Naive thymus-derived CD8-positive, alpha-beta T cell (primary cell): ENCODE measurements at regions not wholly inside any gene's neighbourhood (a gene's known extent, or its start where the extent isn't known, plus 50 kb on each side); places are given as distances from the start of the nearest gene placed in this dataset. TPM values are rescaled to one million over a fixed set of nuclear protein-coding genes. Genes with fewer than 3 reads are reported as not detected.
"Not testable (repeated sequence)": the region's sequence is repeated elsewhere in the genome, so short reads cannot be mapped to it uniquely, and the experiment has no call there.

ENCODE experiments used
- ATAC-seq, 2 donors: fragments of 150-1000 bp; cut with Tn5 transposase in 1 of 2; sonication (Bioruptor Pico), chemical (Tn5 transposase) in 1 of 2; 1 replicate in 1 of 2; 2 replicates in 1 of 2; pipeline ENCODE4 v1.10.0; 2021; ENCODE audit warnings: mild to moderate bottlenecking in 2 of 2, moderate library complexity in 2 of 2
- POLR2A ChIA-PET: fragments of 350-600 bp; sonication (Branson Sonifier 250); formaldehyde crosslinking; loops from one replicate; lab custom pipeline; 2021; ENCODE audit warnings: antibody characterized with exemption; lab: Charles Lee
- DNase-seq, 10 donors: peaks; one replicate each; pipeline versions ENCODE4 v3.0.0 to v3.0.0-alpha.2; 2020 to 2022
- H3K27ac Mint-ChIP-seq, 10 donors: one replicate each; pipeline ENCODE4 v1.8.0; 2020 to 2022; ENCODE audit warnings: mild to moderate bottlenecking in 10 of 10, mixed read lengths in 10 of 10, moderate library complexity in 4 of 10, inconsistent platforms in 1 of 10
- H3K27me3 Mint-ChIP-seq, 5 donors: one replicate each; pipeline ENCODE4 v1.8.0; 2021 to 2022; ENCODE audit warnings: mixed read lengths in 5 of 5
- H3K36me3 Mint-ChIP-seq, 3 donors: one replicate each; pipeline ENCODE4 v1.8.0; 2020 to 2022; ENCODE audit warnings: mixed read lengths in 3 of 3, mild to moderate bottlenecking in 2 of 3, inconsistent platforms in 1 of 3
- H3K4me1 Mint-ChIP-seq, 4 donors: one replicate each; pipeline ENCODE4 v1.8.0; 2021 to 2022; ENCODE audit warnings: mixed read lengths in 4 of 4
- H3K4me3 Mint-ChIP-seq, 10 donors: one replicate each; pipeline ENCODE4 v1.8.0; 2020 to 2022; ENCODE audit warnings: mild to moderate bottlenecking in 10 of 10, mixed read lengths in 10 of 10, moderate library complexity in 6 of 10, inconsistent platforms in 1 of 10
- H3K9me3 Mint-ChIP-seq, 9 donors: one replicate each; pipeline ENCODE4 v1.8.0; 2020 to 2022; ENCODE audit warnings: mixed read lengths in 9 of 9, mild to moderate bottlenecking in 3 of 9, inconsistent platforms in 1 of 9, moderate library complexity in 1 of 9
- microRNA-seq: library from miRNA; unstranded; fragments of <30 nt; microRNA quantifications from one replicate; pipeline ENCODE4 v1.2.0, GENCODE V29; 2022; ENCODE audit warnings: borderline microRNAs expressed

GRCh38 chr4:170193496-170193895 is 103.7 kb upstream of the AADAT start:
- Mint-ChIP-seq H3K4me3 (no peak overlapping the region), H3K9me3 (peaks cover 0 to 5% (median 0%) of the 10 kb centered on the region in 9 donors), H3K27ac (no peak overlapping the region), H3K36me3 (no peaks in the 10 kb centered on the region), H3K4me1 (no peaks in the 10 kb centered on the region), H3K27me3 (peaks cover 4 to 23% (median 7%) of the 10 kb centered on the region in 5 donors)
- ATAC-seq (no peak), DNase-seq (no peak)
- POLR2A ChIA-PET = no interaction called here

GRCh38 chr4:170190265-170190664 is 100.5 kb upstream of the AADAT start:
- POLR2A ChIA-PET = no interaction called here
- ATAC-seq (no peak), DNase-seq (no peak)
- no peak overlapping the region for H3K4me3 Mint-ChIP-seq
- peaks cover 4 to 22% (median 8%) of the 10 kb centered on the region in 5 donors for H3K27me3 Mint-ChIP-seq
- H3K36me3 Mint-ChIP-seq = no peaks in the 10 kb centered on the region
- H3K27ac Mint-ChIP-seq = peak overlapping the region in 1 of 10 donors; percentile 81
- peaks cover 0 to 4% (median 0%) of the 10 kb centered on the region in 9 donors for H3K9me3 Mint-ChIP-seq
- no peaks in the 10 kb centered on the region for H3K4me1 Mint-ChIP-seq

GRCh38 chr4:170170861-170171260 is 81.1 kb upstream of the AADAT start:
- Mint-ChIP-seq H3K9me3 (peaks cover 0 to 11% (median 2%) of the 10 kb centered on the region in 9 donors), H3K27me3 (peaks cover 0 to 3% (median 0%) of the 10 kb centered on the region in 5 donors), H3K36me3 (no peaks in the 10 kb centered on the region), H3K4me1 (no peaks in the 10 kb centered on the region), H3K4me3 (no peak overlapping the region), H3K27ac (no peak overlapping the region)
- no peak for DNase-seq
- no peak for ATAC-seq
- POLR2A ChIA-PET = no interaction called here

GRCh38 chr4:170169699-170170098 is 79.9 kb upstream of the AADAT start:
- Mint-ChIP-seq H3K4me3 (no peak overlapping the region), H3K4me1 (no peaks in the 10 kb centered on the region), H3K27ac (no peak overlapping the region), H3K27me3 (peaks cover 0 to 3% (median 1%) of the 10 kb centered on the region in 5 donors), H3K36me3 (no peaks in the 10 kb centered on the region), H3K9me3 (peaks cover 0 to 10% (median 2%) of the 10 kb centered on the region in 9 donors)
- POLR2A ChIA-PET = no interaction called here
- DNase-seq (no peak), ATAC-seq (no peak)

GRCh38 chr4:170167678-170168077 is 77.9 kb upstream of the AADAT start:
- DNase-seq = no peak
- Mint-ChIP-seq H3K36me3 (no peaks in the 10 kb centered on the region), H3K27ac (no peak overlapping the region), H3K27me3 (peaks cover 0 to 4% (median 2%) of the 10 kb centered on the region in 5 donors), H3K9me3 (peaks cover 0 to 10% (median 2%) of the 10 kb centered on the region in 9 donors), H3K4me3 (no peak overlapping the region), H3K4me1 (no peaks in the 10 kb centered on the region)
- no peak for ATAC-seq
- POLR2A ChIA-PET = no interaction called here

- H3K4me1 Mint-ChIP-seq, H3K36me3 Mint-ChIP-seq, ATAC-seq, POLR2A ChIA-PET, H3K27ac Mint-ChIP-seq, DNase-seq, H3K27me3 Mint-ChIP-seq, H3K4me3 Mint-ChIP-seq: not testable (repeated sequence)
- H3K9me3 Mint-ChIP-seq = peaks cover 0 to 10% (median under 1%) of the 10 kb centered on the region in 9 donors
Measured at GRCh38 chr4:170166193-170166592, 76.4 kb upstream of the AADAT start.

- POLR2A ChIA-PET = no interaction called here
- Mint-ChIP-seq H3K9me3 (peaks cover 0 to 22% (median 5%) of the 10 kb centered on the region in 9 donors), H3K4me3 (no peak overlapping the region), H3K36me3 (no peaks in the 10 kb centered on the region), H3K27me3 (peaks cover 0 to 3% (median 0%) of the 10 kb centered on the region in 5 donors), H3K27ac (no peak overlapping the region), H3K4me1 (no peaks in the 10 kb centered on the region)
- no peak for DNase-seq
- no peak for ATAC-seq
Measured at GRCh38 chr4:170162416-170162815, 72.7 kb upstream of the AADAT start.

- Mint-ChIP-seq H3K4me3 (no peak overlapping the region), H3K9me3 (peaks cover 0 to 21% (median 11%) of the 10 kb centered on the region in 9 donors), H3K27me3 (peaks cover 0 to 8% (median 0%) of the 10 kb centered on the region in 5 donors), H3K4me1 (no peaks in the 10 kb centered on the region), H3K27ac (no peak overlapping the region), H3K36me3 (peaks cover 0 to 2% (median 0%) of the 10 kb centered on the region in 3 donors)
- no peak for DNase-seq
- POLR2A ChIA-PET = no interaction called here
- no peak for ATAC-seq
Measured at GRCh38 chr4:170157670-170158069, 67.9 kb upstream of the AADAT start.

GRCh38 chr4:170145120-170145519 is 55.4 kb upstream of the AADAT start:
- no peaks in the 10 kb centered on the region for H3K36me3 Mint-ChIP-seq
- no peaks in the 10 kb centered on the region for H3K9me3 Mint-ChIP-seq
- POLR2A ChIA-PET = no interaction called here

GRCh38 chr4:170139764-170140163 is 50.0 kb upstream of the AADAT start:
- Mint-ChIP-seq H3K4me3 (no peak overlapping the region), H3K36me3 (no peaks in the 10 kb centered on the region), H3K9me3 (peaks cover 0 to 3% (median 0%) of the 10 kb centered on the region in 9 donors), H3K27ac (no peak overlapping the region), H3K4me1 (peaks cover 0 to 8% (median 3%) of the 10 kb centered on the region in 4 donors), H3K27me3 (peaks cover 0 to 8% (median 4%) of the 10 kb centered on the region in 5 donors)
- POLR2A ChIA-PET = no interaction called here
- no peak for DNase-seq
- ATAC-seq = no peak

More at GRCh38 chr4:170145120-170145519, 55.4 kb upstream of the AADAT start:
- ATAC-seq (no peak), DNase-seq (no peak)
- no peak overlapping the region for H3K4me3 Mint-ChIP-seq
- no peak overlapping the region for H3K27ac Mint-ChIP-seq
- no peaks in the 10 kb centered on the region for H3K4me1 Mint-ChIP-seq
- peaks cover 0 to 5% (median 0%) of the 10 kb centered on the region in 5 donors for H3K27me3 Mint-ChIP-seq

Small RNA genes lying in the stretch of these regions (microRNA-seq; reads per million reads assigned to microRNA genes)
- not detected for gene MIR6082
